Gastroesophageal sphincter (tissue), 3 donors: ENCODE measurements at regions not wholly inside any gene's neighbourhood (a gene's known extent, or its start where the extent isn't known, plus 50 kb on each side); places are given as distances from the start of the nearest gene placed in this dataset.

Source experiments
- EP300 ChIP-seq: sonication (generic); formaldehyde crosslinking; IDR thresholded peaks from one replicate; pipeline ENCODE4 v1.6.1; 2017; ENCODE audit warnings: antibody characterized with exemption, mild to moderate bottlenecking
- POLR2A ChIP-seq, 2 donors: fragments of 450-650 bp; IDR thresholded peaks; one replicate each; pipeline ENCODE4 v1.6.1; 2017; ENCODE audit warnings: antibody characterized with exemption in 2 of 2, mild to moderate bottlenecking in 2 of 2, moderate library complexity in 1 of 2
- POLR2AphosphoS5 ChIP-seq: sonication (generic); formaldehyde crosslinking; IDR thresholded peaks from one replicate; pipeline ENCODE4 v1.6.1; 2017; ENCODE audit warnings: antibody characterized with exemption
- TF ChIP-seq, protein P1 (sequence below), 4 experiments: fragments of 200-600 bp in 2 of 4; fragments of 450-650 bp in 2 of 4; sonication (generic) in 1 of 4; IDR thresholded peaks; one replicate each; pipeline ENCODE4 v1.5.1; 2017 to 2019; ENCODE audit warnings: antibody characterized with exemption in 4 of 4, mild to moderate bottlenecking in 2 of 4, moderate library complexity in 2 of 4

DNA sequence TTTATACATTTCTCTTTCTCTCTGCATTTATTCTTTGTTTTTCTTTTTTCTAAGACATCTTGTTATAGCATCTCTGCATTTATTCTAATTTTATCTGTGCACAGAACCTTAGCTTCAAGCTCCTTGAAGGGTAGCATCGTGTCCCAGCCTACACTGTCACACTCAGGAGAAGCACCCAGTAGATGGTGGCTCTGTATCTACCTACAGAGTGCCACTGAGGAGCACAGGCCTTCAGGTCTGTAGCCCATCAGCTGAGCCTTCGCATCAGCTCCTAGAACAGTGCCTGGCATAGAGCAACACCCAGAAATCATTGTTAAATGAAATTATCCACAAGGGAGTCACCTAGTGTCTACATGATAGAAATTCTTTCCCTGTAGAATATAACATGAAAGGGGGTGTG is 203.0 kb upstream of the KLF14 start:
- TF ChIP-seq, protein P1, sequence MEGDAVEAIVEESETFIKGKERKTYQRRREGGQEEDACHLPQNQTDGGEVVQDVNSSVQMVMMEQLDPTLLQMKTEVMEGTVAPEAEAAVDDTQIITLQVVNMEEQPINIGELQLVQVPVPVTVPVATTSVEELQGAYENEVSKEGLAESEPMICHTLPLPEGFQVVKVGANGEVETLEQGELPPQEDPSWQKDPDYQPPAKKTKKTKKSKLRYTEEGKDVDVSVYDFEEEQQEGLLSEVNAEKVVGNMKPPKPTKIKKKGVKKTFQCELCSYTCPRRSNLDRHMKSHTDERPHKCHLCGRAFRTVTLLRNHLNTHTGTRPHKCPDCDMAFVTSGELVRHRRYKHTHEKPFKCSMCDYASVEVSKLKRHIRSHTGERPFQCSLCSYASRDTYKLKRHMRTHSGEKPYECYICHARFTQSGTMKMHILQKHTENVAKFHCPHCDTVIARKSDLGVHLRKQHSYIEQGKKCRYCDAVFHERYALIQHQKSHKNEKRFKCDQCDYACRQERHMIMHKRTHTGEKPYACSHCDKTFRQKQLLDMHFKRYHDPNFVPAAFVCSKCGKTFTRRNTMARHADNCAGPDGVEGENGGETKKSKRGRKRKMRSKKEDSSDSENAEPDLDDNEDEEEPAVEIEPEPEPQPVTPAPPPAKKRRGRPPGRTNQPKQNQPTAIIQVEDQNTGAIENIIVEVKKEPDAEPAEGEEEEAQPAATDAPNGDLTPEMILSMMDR (IDR thresholded peaks at IDR 0.05): no peak
- TF ChIP-seq POLR2AphosphoS5: no peak
- TF ChIP-seq POLR2A (IDR thresholded peaks at IDR 0.05): no peak
- TF ChIP-seq EP300: no peak
